ENCODE measurements at regions not wholly inside any gene's neighbourhood (a gene's known extent, or its start where the extent isn't known, plus 50 kb on each side); places are given as distances from the start of the nearest gene placed in this dataset.

DNA sequence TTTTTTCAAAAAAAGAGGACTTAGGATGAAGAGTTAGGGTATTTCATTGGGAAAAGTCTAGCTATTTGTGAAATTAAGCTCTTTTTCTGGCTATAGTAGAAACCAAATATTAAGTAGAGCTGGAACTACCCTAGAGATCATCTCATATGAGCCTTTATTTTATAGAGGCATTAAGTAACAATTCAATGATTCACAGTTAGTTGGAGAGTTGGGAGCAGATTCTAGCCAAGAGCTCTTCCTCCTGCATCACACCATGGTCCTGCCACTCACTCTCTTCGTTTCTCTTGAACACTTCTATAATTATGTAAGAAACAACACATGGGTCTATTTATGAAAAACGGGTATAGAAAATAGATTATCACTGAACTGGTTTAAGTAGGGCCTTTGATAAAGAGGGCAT lies 76.1 kb upstream of the ANK3 start:
- TF ChIP-seq, protein P1, sequence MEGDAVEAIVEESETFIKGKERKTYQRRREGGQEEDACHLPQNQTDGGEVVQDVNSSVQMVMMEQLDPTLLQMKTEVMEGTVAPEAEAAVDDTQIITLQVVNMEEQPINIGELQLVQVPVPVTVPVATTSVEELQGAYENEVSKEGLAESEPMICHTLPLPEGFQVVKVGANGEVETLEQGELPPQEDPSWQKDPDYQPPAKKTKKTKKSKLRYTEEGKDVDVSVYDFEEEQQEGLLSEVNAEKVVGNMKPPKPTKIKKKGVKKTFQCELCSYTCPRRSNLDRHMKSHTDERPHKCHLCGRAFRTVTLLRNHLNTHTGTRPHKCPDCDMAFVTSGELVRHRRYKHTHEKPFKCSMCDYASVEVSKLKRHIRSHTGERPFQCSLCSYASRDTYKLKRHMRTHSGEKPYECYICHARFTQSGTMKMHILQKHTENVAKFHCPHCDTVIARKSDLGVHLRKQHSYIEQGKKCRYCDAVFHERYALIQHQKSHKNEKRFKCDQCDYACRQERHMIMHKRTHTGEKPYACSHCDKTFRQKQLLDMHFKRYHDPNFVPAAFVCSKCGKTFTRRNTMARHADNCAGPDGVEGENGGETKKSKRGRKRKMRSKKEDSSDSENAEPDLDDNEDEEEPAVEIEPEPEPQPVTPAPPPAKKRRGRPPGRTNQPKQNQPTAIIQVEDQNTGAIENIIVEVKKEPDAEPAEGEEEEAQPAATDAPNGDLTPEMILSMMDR (IDR thresholded peaks at IDR 0.05) = no peak
- TF ChIP-seq POLR2A (IDR thresholded peaks at IDR 0.05) = no peak

Data from heart left ventricle (tissue), 13 donors.